GM21576 (cell line): ENCODE measurements at regions not wholly inside any gene's neighbourhood (a gene's known extent, or its start where the extent isn't known, plus 50 kb on each side); places are given as distances from the start of the nearest gene placed in this dataset.

Experiments
- ATAC-seq: cut with Tn5 transposase; IDR thresholded peaks from one replicate; pipeline ENCODE4 v1.9.1; 2021; ENCODE audit warnings: mild to moderate bottlenecking, moderate library complexity; ENCODE audit not compliant: unreplicated experiment

DNA sequence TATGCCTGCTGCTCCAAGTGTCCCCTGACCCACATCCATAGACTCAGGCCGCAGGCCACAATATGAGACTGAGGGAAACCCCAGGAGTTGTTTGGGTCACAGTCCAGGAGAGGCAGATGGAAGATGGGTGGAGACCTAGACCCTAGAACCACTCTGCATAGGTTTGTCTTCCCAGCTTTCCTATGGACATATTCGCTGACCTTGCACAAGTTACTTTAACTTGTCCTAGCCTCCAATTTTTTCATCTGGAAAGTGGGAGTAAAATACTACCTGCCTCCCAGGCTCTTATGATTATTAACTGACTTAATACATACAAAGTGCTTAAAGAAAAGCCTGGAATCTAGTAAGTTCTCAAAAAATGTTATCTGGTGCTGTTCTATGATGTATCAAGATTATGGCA, 157.1 kb upstream of the IFNG-AS1 start:
- no peak for ATAC-seq

DNA sequence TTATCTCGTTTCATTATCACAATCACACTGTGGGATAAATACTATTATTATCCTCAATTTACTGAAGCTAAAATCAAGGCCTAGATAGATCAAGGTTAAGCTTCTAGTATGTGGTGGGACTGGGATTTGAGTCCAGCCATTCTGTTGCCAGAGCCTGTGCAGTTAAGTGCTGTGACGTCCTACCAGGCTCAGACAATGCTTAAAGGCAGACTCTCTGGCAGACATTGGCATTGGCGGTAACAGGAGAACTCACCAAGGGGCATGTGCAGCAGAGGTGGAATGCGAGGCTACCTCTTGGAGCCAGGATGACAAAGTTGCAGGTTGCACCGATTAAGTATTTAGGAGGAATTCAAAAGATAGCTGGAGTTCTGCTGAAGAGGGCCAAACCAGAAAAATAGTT, 155.6 kb upstream of the IFNG-AS1 start:
- no peak for ATAC-seq

DNA sequence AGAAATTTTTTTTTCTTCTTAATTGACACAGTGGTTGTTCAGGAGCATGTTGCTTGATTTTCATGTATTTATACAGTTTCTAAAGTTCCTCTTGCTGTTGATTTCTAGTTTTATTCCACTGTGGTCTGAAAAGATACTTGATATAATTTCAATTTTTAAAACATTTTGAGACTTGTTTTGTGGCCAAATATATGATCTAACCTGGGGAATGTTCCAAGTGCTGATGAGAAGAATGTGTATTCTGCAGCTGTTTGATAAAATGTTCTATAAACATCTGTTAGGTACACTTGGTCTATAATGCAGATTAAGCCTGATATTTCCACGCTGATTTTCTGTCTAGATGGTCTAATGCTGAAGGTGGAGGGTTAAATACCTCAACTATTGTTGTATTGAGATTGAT, 151.4 kb upstream of the IFNG-AS1 start:
- ATAC-seq = no peak

DNA sequence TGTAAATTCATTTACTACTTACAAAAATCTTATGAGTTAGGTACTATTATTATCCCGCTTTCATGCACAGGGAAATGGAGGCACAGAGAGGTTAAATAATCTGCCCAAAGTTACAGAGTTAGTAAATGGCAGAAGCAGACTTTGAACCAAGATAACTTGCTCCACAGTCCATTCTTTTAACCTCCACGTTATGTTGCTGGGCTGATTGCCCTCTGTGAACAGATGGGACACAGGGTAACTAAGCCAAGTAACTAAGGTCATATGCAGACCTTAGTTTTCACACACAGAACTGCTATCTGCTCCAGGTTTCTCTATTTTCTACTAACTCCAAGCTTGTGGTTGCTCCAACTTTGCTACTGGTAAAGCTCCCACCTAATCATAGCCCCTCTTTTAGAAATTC, 147.1 kb upstream of the IFNG-AS1 start:
- ATAC-seq = no peak

DNA sequence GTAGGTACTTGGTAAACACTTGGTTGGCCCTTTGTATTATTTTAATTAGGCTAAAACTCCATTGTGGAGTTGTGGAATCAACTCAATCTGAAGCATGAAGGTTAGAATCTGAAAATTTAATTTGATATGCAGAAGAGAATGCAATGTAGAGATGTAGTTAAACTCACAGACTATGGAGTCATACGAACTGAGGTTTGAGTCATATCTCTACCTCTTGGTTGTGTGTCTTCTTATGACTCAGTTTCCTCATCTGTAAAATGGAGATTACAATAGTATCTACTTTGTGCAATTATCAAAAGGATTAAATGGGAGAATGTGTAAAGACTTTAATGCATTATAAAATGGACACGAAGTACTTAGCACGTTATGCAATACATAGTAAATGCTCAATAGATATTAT, 146.0 kb upstream of the IFNG-AS1 start:
- ATAC-seq = no peak

DNA sequence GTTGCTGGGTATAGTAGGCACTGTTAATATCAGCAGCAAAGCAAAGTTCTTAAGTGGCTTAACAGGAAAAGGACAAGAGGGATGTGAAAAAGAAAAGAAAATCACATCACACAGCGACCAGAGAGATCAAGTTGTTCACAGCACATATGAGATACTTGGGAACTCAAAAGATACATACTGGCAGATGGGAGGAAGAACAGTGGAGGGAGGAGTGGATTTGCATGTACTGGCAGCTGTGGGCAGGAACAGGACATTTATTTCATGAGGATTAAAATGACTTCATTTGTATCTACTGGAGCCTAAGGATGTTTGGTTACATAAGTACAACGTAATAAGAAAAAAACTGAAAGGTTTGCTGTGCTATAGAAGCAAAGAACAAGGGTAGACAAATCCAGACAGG, 136.5 kb upstream of the IFNG-AS1 start:
- ATAC-seq = no peak

DNA sequence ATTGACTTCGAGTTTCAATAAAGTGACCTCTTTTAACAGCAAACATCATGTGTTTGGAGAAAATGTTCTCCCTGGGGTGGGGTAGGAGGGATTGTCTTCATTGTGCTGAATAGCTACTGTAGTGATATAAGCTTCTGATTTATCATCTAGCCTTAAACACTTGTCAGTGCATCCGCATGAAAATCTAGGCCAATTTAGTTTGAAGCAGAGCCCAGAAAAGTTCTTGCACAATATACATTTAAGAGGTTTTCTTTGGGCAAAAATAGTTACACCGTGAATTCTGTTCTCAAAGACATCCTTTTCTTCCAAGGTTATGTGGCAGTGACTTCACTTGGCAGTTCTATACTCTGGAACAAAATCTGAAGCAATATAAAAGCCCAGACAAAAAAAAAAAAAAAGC, 136.0 kb upstream of the IFNG-AS1 start:
- ATAC-seq = no peak

DNA sequence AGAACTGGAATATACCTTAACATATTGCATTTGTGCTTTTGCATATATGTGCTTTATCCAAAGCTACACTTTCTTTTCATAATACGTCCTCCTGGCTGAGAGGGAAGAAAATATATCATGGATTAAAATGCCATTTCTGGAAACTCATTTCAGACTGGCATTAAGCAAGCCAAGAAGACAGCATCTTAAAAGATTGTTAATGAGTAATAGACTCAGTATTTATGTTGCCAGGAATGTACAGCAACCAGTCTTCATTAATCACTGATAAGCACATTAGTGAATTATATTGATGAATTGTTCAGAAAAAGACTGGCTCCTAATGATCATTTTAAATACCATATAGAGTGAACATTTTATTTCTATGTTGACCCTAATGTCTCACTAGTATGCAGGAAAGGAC, 134.9 kb upstream of the IFNG-AS1 start:
- ATAC-seq = no peak

DNA sequence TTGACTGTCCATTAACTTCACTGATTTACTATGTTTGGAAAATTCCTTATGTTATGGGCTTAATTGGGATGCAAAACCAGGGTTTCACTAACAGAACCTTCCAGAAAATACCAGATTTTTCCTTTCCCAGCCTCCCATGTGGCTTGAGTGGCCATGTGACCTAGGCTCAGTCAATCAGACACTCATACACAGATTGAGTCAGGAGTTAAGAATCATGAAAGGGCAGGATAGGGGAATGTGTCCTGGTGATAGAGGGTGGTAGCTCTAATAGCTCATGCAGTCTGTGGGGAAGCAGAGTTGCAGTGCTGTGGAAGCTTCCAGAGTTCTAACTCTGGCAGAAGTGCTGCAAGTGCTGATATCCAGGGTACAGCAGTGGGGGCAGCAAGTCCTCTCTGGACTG, 134.1 kb upstream of the IFNG-AS1 start:
- ATAC-seq = no peak

DNA sequence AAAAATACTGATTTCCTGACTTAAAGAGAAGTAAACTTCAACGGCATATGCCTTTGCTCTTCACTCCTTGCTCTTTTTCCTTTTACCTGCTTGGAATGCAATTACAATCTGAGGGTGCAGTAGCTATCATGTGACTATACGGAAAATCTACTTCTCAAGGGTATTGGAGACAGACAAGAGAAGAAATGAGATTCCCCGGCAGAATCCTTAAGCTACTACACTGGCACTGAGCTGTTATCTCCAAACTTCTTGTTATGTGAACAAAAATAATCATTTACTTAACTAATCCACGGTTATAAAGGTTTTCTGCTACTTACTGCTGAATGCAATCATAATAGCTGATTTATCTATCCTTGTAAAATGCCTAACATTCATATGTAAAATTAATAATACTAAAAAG, 118.0 kb upstream of the IFNG-AS1 start:
- ATAC-seq = no peak

DNA sequence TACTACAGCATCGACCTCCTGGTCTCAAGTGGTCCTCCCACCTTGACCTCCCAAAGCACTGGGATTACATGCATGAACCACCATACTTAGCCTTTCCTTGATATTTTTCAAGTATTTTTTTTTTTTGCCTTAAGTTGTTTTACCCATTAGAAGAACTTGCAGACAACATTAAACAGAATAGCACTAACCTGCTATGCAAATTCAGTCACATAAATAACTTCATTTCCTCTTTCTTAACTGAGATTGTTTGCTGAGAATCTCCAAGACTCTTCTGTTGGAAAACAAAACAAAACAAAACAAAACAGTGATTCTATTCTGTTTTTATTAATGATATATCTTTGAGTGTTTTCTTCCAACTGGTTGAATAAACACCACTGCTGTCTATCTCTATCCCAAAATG, 115.9 kb upstream of the IFNG-AS1 start:
- ATAC-seq = no peak

DNA sequence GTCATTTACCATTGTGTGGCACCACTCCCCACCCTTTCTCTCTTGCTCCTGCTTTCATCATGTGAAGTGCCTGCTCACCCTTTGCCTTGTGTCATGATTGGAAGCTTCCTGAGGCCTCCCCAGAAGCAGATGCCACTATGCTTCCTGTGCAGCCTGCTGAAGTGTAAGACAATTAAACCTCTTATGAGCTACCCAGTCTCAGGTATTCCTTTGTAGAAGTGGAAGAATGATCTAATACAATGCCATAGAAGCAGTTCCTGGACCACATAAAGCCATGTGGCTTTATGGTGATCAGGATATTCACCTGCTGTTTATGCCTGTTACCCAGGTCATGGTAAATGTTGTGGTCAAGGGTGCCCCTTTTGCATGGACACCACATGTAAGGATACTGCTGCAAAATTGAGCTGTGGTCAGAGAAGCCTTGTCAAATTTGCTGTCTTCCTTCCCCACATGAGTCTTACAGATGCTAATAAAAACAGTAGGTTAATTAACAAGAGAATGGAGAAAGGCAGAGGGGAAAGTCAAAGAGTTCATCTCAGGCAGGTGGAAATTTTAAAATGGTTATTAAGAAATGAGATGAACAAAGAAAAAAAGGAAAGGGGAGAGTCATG, 112.8 kb upstream of the IFNG-AS1 start:
- ATAC-seq = no peak

DNA sequence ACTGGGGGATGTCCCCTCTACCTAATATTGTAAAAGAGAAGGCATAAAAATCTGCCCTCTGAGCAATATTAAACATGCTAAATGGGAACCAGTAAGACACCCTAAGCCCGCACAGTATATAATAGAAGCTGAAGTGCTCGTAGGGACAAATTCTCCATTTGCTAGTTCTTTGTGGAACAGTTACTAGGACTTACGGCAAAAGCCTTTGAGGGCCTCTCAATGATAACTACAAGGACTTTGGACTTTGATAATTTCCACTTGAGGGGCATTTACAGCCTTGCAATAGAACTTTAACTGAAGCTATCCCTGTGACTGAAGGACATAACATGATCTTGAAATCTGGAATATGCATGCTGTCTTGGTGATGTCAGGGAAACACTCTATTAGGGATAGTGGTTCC, 111.5 kb upstream of the IFNG-AS1 start:
- ATAC-seq = no peak

DNA sequence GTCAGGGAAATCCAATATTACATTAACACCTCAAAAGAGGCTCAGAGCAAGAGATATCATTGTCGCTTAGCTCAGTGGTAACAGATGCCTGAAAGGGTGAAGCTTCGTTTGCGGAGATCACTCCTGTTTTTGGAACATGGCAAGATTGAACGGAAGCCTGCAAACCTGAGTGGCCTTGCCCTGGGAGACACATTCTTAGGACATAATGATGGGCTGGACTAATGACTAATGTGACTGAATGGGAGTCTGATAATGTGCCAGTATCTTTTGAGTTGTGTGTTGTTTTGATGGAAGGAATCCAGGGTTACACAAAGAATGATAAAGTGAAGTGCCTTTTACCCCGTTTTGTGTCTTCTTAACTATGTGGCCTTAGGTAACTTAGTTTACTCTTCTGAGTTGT, 109.3 kb upstream of the IFNG-AS1 start:
- ATAC-seq = no peak

DNA sequence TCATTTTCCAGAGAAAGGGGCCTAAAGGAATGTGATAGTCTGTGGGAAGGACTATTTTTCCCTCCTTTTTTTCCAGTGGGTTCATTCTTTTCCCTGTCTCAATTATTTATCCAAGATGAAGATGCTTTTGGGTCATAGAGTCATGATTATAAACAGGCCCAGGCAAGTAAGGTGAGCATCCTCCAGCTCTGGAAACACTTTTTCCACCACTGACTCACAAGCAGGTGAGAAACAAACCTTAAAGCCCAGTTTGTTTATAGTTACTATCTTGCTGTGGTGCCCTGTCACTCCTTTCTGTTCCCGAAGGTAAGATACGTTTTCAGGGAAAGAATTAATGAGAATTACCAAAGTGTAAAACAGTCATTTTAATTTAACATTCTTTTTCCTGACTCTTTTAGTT, 107.7 kb upstream of the IFNG-AS1 start:
- ATAC-seq = no peak

DNA sequence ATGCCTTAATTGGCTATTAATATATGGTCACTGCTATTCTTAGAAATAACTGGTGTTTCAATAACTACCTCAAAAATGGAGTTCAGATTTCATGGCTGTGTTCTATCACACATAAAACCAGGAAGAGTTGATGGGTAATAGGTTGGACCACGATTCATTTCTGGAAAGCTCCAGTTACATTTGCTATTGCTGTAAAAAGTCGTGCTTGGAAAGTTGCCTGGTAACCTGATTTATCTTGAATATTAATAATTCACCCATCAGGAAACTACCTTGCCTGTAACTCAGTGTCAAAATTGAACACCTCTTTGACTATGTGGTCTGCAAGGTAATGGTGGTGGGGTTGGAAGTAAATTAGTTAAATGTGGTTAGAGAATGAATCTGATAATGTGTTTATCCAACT, 104.7 kb upstream of the IFNG-AS1 start:
- no peak for ATAC-seq

DNA sequence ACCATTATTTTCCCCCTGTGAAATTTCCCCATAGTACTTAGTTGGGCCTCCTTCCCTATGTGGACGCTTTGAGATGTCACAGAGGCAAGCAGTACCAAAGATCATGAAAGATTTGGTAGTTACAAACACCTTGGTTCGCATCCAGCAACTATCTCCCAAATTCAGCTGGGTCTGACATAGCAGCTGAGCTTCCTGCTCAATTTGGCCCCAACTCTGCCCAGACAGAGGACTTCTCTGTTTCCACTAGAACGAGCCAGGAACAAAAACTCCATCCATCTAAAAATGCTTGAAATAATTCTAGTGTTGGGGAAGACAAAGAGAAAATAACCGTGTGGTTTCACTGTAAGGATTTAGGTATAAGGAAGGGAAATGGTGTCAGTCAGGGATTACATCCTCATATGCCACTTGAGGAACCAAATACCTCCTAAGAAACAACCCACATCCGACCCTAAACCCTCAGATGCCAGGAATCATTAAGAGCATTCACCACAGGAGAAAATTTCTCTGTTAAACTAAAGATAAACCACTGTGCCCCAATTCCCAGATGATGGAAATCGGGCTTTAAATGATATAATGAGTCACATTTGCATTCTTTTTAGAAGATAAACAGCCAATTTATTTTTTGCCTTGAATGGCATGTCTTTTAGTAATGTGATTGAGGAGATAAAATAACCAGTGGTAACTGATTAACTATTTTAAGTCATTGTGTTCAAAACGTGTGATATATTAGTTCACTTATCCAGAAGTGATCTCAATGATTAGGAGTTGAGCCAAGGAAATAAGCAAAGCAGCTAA, 103.7 kb upstream of the IFNG-AS1 start:
- ATAC-seq = no peak

DNA sequence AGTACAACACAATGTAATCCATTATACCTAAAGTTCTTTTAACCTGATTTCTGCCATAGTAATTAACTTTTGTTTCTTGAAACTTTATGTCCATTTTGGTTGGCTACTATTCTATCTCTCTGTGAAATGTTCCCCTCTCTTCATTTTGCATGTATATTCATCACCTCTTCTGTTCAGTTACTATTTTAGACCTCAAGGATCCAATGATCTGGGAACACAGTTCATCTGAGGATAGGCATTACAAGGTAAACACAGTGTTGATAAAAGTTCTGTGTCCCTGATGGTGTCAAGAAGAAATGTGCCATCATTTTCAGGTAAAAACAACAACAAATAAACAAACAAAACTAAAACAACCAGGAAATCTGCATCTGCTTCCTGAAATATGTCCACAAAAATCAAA, 102.2 kb upstream of the IFNG-AS1 start:
- no peak for ATAC-seq

DNA sequence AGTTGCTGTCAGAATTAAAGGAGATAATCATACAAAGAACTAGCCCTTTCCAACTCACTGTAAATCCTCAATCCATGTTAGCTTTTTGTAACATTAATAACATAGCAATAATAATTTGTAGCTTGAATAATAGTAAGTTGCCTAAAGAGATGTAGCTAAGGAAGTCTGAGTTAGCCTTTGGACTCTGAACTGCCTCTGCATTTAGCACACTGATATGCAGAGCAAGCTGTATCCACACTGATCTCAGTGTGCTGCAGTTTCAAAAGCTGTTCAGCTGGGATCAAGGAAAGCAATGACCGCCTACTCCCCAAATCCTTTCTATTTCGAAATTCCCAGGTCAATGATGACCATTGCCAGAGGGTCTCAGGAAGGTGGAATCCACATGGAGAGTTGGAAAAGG, 99.3 kb upstream of the IFNG-AS1 start:
- no peak for ATAC-seq

DNA sequence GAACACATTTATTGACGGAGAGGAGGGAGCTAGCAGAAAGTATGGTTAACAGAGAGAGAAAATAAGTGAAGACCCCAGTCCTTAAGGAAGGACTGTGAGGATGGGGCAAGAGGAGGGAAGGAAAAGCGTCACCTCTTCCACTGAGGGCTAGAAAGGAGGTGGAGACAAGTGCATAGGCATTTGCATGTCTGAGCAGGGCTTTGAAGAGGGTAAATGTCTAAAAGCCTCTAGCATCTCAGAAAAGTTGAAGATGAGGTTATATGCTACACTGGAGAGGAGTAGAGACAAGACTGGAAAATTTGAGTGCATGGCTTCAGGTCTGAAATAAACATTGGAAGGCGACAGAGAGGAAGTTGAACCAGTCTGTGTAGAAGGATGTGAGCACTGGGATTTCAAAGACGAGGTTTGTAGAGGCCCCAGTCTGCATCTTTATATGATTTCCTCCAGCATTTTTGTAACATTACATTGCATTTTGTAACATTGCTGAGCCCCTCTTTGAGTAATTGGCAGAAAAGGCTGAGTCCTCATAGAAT, 98.5 kb upstream of the IFNG-AS1 start:
- ATAC-seq = no peak

DNA sequence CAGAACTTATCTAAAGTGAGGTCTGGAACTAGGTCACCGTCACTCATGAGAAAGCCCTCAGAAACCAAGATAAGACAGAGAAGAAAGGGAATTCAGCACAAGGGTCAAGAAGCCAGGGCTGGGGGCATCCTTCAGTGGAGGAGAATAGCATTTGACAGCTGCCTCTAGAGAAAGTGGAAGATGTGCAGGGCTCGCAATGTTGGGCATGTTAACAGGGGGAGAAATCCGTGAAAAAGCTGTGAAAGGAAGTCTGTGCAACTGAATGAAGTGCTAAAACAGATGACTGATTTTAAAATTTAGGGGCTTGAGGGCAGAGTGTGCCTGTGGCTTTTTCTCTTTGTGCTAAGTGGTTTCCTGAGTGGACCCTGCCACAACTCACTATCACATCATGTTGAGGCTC, 97.7 kb upstream of the IFNG-AS1 start:
- ATAC-seq = no peak

DNA sequence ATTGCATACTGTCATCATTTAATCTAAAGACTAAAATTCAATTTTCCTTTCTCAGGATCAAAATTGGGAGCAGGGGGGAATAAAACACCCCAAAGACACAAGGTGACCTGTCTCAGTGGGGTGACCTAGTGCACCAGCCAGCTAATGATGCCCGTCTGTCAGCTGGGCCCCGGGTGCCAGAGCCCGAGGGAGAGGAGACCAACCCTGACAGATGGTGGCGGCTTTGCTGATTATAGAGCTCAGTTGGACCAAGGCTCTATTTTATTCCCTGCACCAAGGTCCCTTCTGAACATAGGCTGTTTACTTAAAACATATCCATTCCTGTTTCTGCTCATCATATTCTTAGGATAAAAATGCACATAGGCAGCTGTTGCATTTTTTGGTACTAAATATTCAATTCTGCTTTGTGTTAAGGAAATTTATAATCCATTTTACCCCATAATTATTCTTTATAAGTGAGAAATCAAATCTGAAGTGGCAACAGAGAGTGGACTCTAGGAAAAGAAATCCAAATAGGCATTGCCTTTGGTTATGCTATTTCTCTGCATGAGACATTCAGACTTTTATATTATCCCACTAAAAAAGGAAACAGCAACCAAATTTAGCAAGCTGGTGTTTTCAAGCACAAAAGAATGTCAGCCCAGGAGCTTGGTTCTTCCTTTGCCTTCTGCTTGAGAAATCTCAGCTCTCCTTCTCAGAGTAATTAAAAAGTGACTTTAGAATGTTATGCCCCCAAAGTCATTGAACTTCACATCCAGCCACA, 96.8 kb upstream of the IFNG-AS1 start:
- no peak for ATAC-seq
